HCT116 (cell line): ENCODE measurements at regions not wholly inside any gene's neighbourhood (a gene's known extent, or its start where the extent isn't known, plus 50 kb on each side); places are given as distances from the start of the nearest gene placed in this dataset.

Experiments used
- EZH2 ChIP-seq: fragments of 200-600 bp; sonication (generic); IDR thresholded peaks from 2 replicates; pipeline ENCODE4 v1.6.1; 2017; ENCODE audit warnings: antibody characterized with exemption, mixed run types
- EZH2phosphoT487 ChIP-seq: fragments of 200-600 bp; IDR thresholded peaks from 2 replicates; pipeline ENCODE4 v1.6.1; 2018; ENCODE audit warnings: antibody characterized with exemption, borderline replicate concordance
- FOSL1 ChIP-seq: IDR thresholded peaks from 2 replicates; pipeline ENCODE4 v1.6.1; 2012; ENCODE audit warnings: low read depth
- JUND ChIP-seq: IDR thresholded peaks from 2 replicates; pipeline ENCODE4 v1.6.1; 2012
- POLR2A ChIP-seq: IDR thresholded peaks from 2 replicates; pipeline ENCODE4 v1.7.0; 2011; ENCODE audit warnings: borderline replicate concordance; ENCODE audit not compliant: insufficient read depth, insufficient read length; ENCODE audit errors: extremely low read depth
- POLR2AphosphoS5 ChIP-seq: IDR thresholded peaks from 2 replicates; pipeline ENCODE4 v1.6.1; 2011; ENCODE audit warnings: mild to moderate bottlenecking, low read depth, low read length, moderate library complexity
- RAD21 ChIP-seq: IDR thresholded peaks from 2 replicates; pipeline ENCODE4 v1.6.1; 2012; ENCODE audit warnings: low read depth, mild to moderate bottlenecking
- REST ChIP-seq: IDR thresholded peaks from 2 replicates; pipeline ENCODE4 v1.6.1; 2012; ENCODE audit warnings: low read depth
- SIN3A ChIP-seq: IDR thresholded peaks from 2 replicates; pipeline ENCODE4 v1.6.1; 2012; ENCODE audit warnings: low read depth
- ZNF274 ChIP-seq: fragments of 200-500 bp; sonication (Bioruptor generic); IDR thresholded peaks from 2 replicates; pipeline ENCODE4 v1.6.1; 2014; ENCODE audit warnings: mild to moderate bottlenecking, low read depth, low read length, inconsistent platforms
- TF ChIP-seq, protein P1 (sequence below), 3 experiments: fragments of 200-600 bp in 1 of 3; sonication (generic) in 1 of 3; IDR thresholded peaks in 2 of 3; conservative IDR thresholded peaks in 1 of 3; 2 replicates each; pipeline ENCODE4 v1.5.1; 2012 to 2017; ENCODE audit warnings: low read depth in 2 of 3, low read length in 2 of 3, antibody characterized with exemption in 1 of 3, borderline replicate concordance in 1 of 3, control low read depth in 1 of 3, mild to moderate bottlenecking in 1 of 3, mixed read lengths in 1 of 3, mixed run types in 1 of 3, moderate library complexity in 1 of 3; ENCODE audit not compliant: insufficient read depth in 1 of 3
- TF ChIP-seq, protein P2 (sequence below): IDR thresholded peaks from 2 replicates; pipeline ENCODE4 v1.6.1; 2011; ENCODE audit warnings: mild to moderate bottlenecking, low read length, moderate library complexity; ENCODE audit not compliant: insufficient replicate concordance; ENCODE audit errors: extremely low read depth

GRCh38 chr17:13140750-13141149, 122.9 kb upstream of the ELAC2 start:
- TF ChIP-seq FOSL1 (no peak), POLR2AphosphoS5 (no peak), JUND (no peak), EZH2phosphoT487 (no peak), SIN3A (no peak), ZNF274 (no peak), EZH2 (no peak), RAD21 (no peak), POLR2A (no peak), REST (no peak)
- TF ChIP-seq, protein P1, sequence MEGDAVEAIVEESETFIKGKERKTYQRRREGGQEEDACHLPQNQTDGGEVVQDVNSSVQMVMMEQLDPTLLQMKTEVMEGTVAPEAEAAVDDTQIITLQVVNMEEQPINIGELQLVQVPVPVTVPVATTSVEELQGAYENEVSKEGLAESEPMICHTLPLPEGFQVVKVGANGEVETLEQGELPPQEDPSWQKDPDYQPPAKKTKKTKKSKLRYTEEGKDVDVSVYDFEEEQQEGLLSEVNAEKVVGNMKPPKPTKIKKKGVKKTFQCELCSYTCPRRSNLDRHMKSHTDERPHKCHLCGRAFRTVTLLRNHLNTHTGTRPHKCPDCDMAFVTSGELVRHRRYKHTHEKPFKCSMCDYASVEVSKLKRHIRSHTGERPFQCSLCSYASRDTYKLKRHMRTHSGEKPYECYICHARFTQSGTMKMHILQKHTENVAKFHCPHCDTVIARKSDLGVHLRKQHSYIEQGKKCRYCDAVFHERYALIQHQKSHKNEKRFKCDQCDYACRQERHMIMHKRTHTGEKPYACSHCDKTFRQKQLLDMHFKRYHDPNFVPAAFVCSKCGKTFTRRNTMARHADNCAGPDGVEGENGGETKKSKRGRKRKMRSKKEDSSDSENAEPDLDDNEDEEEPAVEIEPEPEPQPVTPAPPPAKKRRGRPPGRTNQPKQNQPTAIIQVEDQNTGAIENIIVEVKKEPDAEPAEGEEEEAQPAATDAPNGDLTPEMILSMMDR (IDR thresholded peaks at IDR 0.05 in 2 of 3, conservative IDR thresholded peaks at IDR 0.05 in 1 of 3; ENCODE audit: borderline replicate concordance in 1 of 3, insufficient read depth in 1 of 3, low read depth in 2 of 3, low read length in 2 of 3) = no peak
- TF ChIP-seq, protein P2, sequence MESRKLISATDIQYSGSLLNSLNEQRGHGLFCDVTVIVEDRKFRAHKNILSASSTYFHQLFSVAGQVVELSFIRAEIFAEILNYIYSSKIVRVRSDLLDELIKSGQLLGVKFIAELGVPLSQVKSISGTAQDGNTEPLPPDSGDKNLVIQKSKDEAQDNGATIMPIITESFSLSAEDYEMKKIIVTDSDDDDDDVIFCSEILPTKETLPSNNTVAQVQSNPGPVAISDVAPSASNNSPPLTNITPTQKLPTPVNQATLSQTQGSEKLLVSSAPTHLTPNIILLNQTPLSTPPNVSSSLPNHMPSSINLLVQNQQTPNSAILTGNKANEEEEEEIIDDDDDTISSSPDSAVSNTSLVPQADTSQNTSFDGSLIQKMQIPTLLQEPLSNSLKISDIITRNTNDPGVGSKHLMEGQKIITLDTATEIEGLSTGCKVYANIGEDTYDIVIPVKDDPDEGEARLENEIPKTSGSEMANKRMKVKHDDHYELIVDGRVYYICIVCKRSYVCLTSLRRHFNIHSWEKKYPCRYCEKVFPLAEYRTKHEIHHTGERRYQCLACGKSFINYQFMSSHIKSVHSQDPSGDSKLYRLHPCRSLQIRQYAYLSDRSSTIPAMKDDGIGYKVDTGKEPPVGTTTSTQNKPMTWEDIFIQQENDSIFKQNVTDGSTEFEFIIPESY = no peak
